ENCODE measurements at regions not wholly inside any gene's neighbourhood (a gene's known extent, or its start where the extent isn't known, plus 50 kb on each side); places are given as distances from the start of the nearest gene placed in this dataset.

- no peak for TF ChIP-seq FUBP1 (CRISPR knock-in tag; IDR thresholded peaks at IDR 0.05; ENCODE audit: borderline replicate concordance)
- no peak for TF ChIP-seq KDM2A (CRISPR knock-in tag; IDR thresholded peaks at IDR 0.05; ENCODE audit: borderline replicate concordance, low read depth)
- no peak for TF ChIP-seq SUZ12 (IDR thresholded peaks at IDR 0.05; ENCODE audit: low read depth, low read length)
- no peak for TF ChIP-seq ZNF816 (CRISPR knock-in tag; IDR thresholded peaks at IDR 0.05; ENCODE audit: borderline replicate concordance)
- no peak for TF ChIP-seq HMG20B (CRISPR knock-in tag; conservative IDR thresholded peaks at IDR 0.05)
- no peak for TF ChIP-seq CENPT (CRISPR knock-in tag; IDR thresholded peaks at IDR 0.05; ENCODE audit: low read depth)
- no peak for TF ChIP-seq SRSF9 (IDR thresholded peaks at IDR 0.05; ENCODE audit: borderline replicate concordance, insufficient read depth, low read depth, low read length, poor library complexity, severe bottlenecking)
- TF ChIP-seq GTF3A (CRISPR knock-in tag; conservative IDR thresholded peaks at IDR 0.05) = no peak
- no peak for TF ChIP-seq ZNF605 (CRISPR knock-in tag; IDR thresholded peaks at IDR 0.05)
Observed at GRCh38 chr6:119497988-119498727, 148.6 kb upstream of the MAN1A1 start (continued).

GRCh38 chr6:119495230-119495683 lies 145.7 kb upstream of the MAN1A1 start:
- intact Hi-C loops (cut with micrococcal nuclease; ENCODE audit: unreplicated experiment) = loop anchor here (5.0 kb wide), 1 partner anchor 148 kb away; the partner anchor contains the start of gene MAN1A1
- H3K36me3 ChIP-seq (replicated peaks in 1 of 2; ENCODE audit: control insufficient read depth in 1 of 2, insufficient read depth in 2 of 2, low read length in 2 of 2) = no peaks in the 10 kb centered on the region
- no peak for FAIRE-seq
- H3K9me3 ChIP-seq (ENCODE audit: low read length) = no peaks in the 10 kb centered on the region
- BruUV-seq (replicated peaks) = no TSS peak
- H3K79me2 ChIP-seq (ENCODE audit: insufficient read depth, low read length) = no peaks in the 10 kb centered on the region
- no peaks in the 10 kb centered on the region for H4K20me1 ChIP-seq (ENCODE audit: insufficient read depth, low read length)
- H3K4me3 ChIP-seq (replicated peaks in 1 of 3; ENCODE audit: insufficient read depth in 1 of 3, low read depth in 2 of 3, low read length in 3 of 3) = no peak overlapping the region
- ChIA-PET POLR2A (interaction anchor here (1.0 kb wide), 1 partner anchor 145 kb away, joined by 3 read pairs; no protein-coding TSS in a partner anchor), CTCF (ENCODE audit: low intra/inter-chr PET ratio, low total read pairs) (no interaction called here)
- 0 out of 2 replicates have a peak overlapping the region, but pooled peaks have one; percentile 4 for H3K4me2 ChIP-seq (ENCODE audit: low read depth, low read length)
- H2AFZ ChIP-seq (ENCODE audit: low read length) = no peak overlapping the region
- peaks cover 50% of the 10 kb centered on the region for H3K4me1 ChIP-seq (ENCODE audit: insufficient read depth, low read length)
- peak; percentile 41 for ATAC-seq
- in situ Hi-C loops (cut with HindIII; ENCODE audit: extremely low pct_ligation_motif_present, low pct_unique_long_range_greater_than_20kb) = no loop called here
- H3K9ac ChIP-seq (ENCODE audit: insufficient read depth, low read depth, low read length) = no peak overlapping the region
- H3K27me3 ChIP-seq (ENCODE audit: control insufficient read depth in 1 of 2, insufficient read depth in 2 of 2, low read length in 2 of 2) = no peaks in the 10 kb centered on the region
- 51% methylated on average over 5 of the region's 5 CpGs for WGBS (ENCODE audit: low lambda C conversion rate)
- peak; percentile 2 for DNase-seq (ENCODE audit: low spot score)
- H3K27ac ChIP-seq (ENCODE audit: extremely low read length, insufficient read depth, low read length) = no peak overlapping the region
- TF ChIP-seq SOX6 (IDR thresholded peaks at IDR 0.05) (no peak), SOX6 (CRISPR knock-in tag; IDR thresholded peaks at IDR 0.05) (peak; percentile 26; the same call in 1 of the 2 replicates), NFIB (CRISPR knock-in tag; IDR thresholded peaks at IDR 0.05; ENCODE audit: borderline replicate concordance) (no peak), ZZZ3 (CRISPR knock-in tag; IDR thresholded peaks at IDR 0.05; ENCODE audit: borderline replicate concordance) (0 out of 2 replicates have a peak, but pooled peaks have one; percentile 31), ZNF607 (CRISPR knock-in tag; IDR thresholded peaks at IDR 0.05; ENCODE audit: borderline replicate concordance) (no peak), ZNF253 (CRISPR knock-in tag; IDR thresholded peaks at IDR 0.05; ENCODE audit: borderline replicate concordance) (no peak), ETV5 (CRISPR knock-in tag; IDR thresholded peaks at IDR 0.05; ENCODE audit: borderline replicate concordance) (0 out of 2 replicates have a peak, but pooled peaks have one; percentile 13), TGIF2 (CRISPR knock-in tag; IDR thresholded peaks at IDR 0.05) (no peak), GPN1 (CRISPR knock-in tag; IDR thresholded peaks at IDR 0.05; ENCODE audit: borderline replicate concordance) (no peak), ARID3A (IDR thresholded peaks at IDR 0.05; ENCODE audit: low read depth, low read length) (no peak), JDP2 (CRISPR knock-in tag; IDR thresholded peaks at IDR 0.05; ENCODE audit: borderline replicate concordance) (no peak), GTF3A (CRISPR knock-in tag; conservative IDR thresholded peaks at IDR 0.05) (no peak)
